Calu3 (cell line): ENCODE measurements at regions not wholly inside any gene's neighbourhood (a gene's known extent, or its start where the extent isn't known, plus 50 kb on each side); places are given as distances from the start of the nearest gene placed in this dataset.

Experiments used
- BruUV-seq: library from RNA; stranded (reverse); fragments of 400-500 nt; replicated peaks from 2 replicates; lab custom pipeline; 2021; lab: Mats Ljungman, UMichigan
- CTCF ChIA-PET: fragments of 300-600 bp; sonication (Branson Sonifier 250); formaldehyde crosslinking; loops from one replicate; lab custom pipeline; 2022; ENCODE audit warnings: antibody characterized with exemption; lab: Charles Lee
- DNase-seq: peaks from one replicate; pipeline ENCODE4 v3.0.0; 2022
- H3K27ac Mint-ChIP-seq: one replicate; pipeline ENCODE4 v1.8.0; 2022; ENCODE audit warnings: mixed read lengths; ENCODE audit not compliant: unreplicated experiment
- H3K27me3 Mint-ChIP-seq: one replicate; pipeline ENCODE4 v1.8.0; 2022; ENCODE audit warnings: mixed read lengths; ENCODE audit not compliant: unreplicated experiment
- H3K36me3 Mint-ChIP-seq: one replicate; pipeline ENCODE4 v1.8.0; 2022; ENCODE audit warnings: mild to moderate bottlenecking, moderate library complexity, mixed read lengths; ENCODE audit not compliant: insufficient read depth, unreplicated experiment
- H3K4me1 Mint-ChIP-seq: one replicate; pipeline ENCODE4 v1.8.0; 2022; ENCODE audit warnings: mild to moderate bottlenecking, low read depth, mixed read lengths; ENCODE audit not compliant: unreplicated experiment
- H3K4me3 Mint-ChIP-seq: one replicate; pipeline ENCODE4 v1.8.0; 2022; ENCODE audit warnings: mild to moderate bottlenecking, low read depth, moderate library complexity, mixed read lengths; ENCODE audit not compliant: unreplicated experiment
- H3K9me3 Mint-ChIP-seq: one replicate; pipeline ENCODE4 v1.8.0; 2022; ENCODE audit warnings: low read depth, mixed read lengths; ENCODE audit not compliant: unreplicated experiment
- CTCF ChIP-seq: fragments of 200-600 bp; IDR thresholded peaks from one replicate; pipeline ENCODE4 v1.8.0; 2022; ENCODE audit warnings: antibody characterized with exemption; ENCODE audit not compliant: unreplicated experiment
- intact Hi-C: fragments of 100-400 bp; cut with micrococcal nuclease; formaldehyde crosslinking; loops from one replicate; pipeline ENCODE4 v1.10.0; 2022; ENCODE audit not compliant: unreplicated experiment

DNA sequence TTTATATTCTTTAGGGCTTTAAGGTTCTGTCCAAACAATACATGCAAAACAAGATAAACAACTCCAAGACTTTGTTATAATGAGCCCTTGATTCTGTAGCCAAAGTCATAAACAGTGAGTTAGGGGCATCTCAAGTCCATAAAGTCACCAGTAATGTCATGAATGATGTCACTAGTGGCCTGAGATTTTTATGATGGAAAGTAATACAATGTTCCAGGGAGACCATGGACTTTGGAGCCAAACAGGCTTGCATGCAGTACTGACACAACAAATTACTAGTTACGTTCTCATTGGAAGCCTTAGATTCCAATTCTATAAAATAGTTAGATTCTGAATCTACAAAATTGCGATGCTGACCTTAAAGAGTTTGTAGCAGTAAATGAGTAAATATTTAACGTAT is 280.0 kb downstream of the HINT1 start:
- TF ChIP-seq CTCF: no peak
- Mint-ChIP-seq H3K36me3 (no peaks in the 10 kb centered on the region), H3K27ac (no peak overlapping the region), H3K4me1 (no peaks in the 10 kb centered on the region), H3K27me3 (peaks cover 13% of the 10 kb centered on the region), H3K9me3 (no peaks in the 10 kb centered on the region), H3K4me3 (no peak overlapping the region)
- DNase-seq: no peak
- CTCF ChIA-PET: no interaction called here
- no TSS peak for BruUV-seq
- intact Hi-C loops: no loop called here

DNA sequence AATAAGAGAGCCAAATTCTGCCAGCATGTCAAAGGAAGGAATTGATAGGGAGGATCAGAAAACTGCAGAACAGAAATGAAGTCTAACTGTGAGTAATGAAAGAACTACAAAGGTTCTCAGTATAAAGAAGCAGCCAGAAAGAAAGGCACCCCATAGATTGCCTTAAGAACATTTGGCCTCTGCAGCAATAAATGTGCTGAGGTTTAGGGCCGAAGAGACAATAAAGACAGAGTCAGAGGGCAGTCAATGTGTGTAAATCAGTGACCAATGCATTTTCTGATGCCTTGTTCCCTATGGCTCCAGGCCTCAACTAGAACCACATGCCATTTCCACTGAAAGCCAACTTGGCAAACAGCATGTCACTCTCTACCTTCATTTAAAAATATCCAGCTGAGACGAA is 281.0 kb downstream of the HINT1 start:
- no peaks in the 10 kb centered on the region for H3K36me3 Mint-ChIP-seq
- CTCF ChIA-PET: no interaction called here
- TF ChIP-seq CTCF: no peak
- no peaks in the 10 kb centered on the region for H3K4me1 Mint-ChIP-seq
- BruUV-seq: no TSS peak
- intact Hi-C loops: no loop called here
- no peak overlapping the region for H3K4me3 Mint-ChIP-seq
- DNase-seq: no peak
- H3K27me3 Mint-ChIP-seq: peaks cover 13% of the 10 kb centered on the region
- H3K9me3 Mint-ChIP-seq: no peaks in the 10 kb centered on the region
- no peak overlapping the region for H3K27ac Mint-ChIP-seq

GRCh38 chr5:130875656-130876055 is 289.4 kb downstream of the HINT1 start:
- CTCF ChIA-PET: no interaction called here
- TF ChIP-seq CTCF: no peak
- BruUV-seq: no TSS peak

DNA sequence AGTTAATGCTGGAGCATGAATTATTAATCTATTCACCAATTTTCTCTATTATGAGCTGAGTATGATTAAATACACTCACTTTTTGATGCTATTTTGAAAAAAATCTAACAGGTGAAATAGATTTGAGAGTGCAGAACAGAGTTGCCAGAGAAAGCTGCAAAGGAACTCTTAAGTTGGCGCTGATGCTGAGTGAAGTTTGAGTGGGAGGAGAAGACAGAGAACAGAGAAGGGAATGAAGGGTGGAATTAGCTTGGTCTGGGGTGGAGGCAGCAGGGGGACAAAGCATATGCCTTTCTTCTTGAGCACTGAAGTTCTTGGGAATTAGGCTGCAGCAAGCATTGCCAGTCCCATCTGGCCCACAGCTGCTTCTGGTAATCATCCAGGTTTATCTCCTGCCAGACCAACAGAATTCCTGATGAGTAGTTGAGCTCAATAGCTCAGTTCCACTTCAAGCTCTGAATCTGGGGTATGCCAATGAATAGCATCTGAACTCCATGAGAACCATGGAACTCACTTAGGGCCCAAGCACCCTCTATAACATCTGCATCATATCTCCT is 290.1 kb downstream of the HINT1 start:
- CTCF ChIA-PET: no interaction called here
- no peak for DNase-seq
- no peak for TF ChIP-seq CTCF
- H3K4me1 Mint-ChIP-seq: no peaks in the 10 kb centered on the region
- no TSS peak for BruUV-seq
- intact Hi-C loops: loop anchor here (5.0 to 10.0 kb wide), 2 partner anchors 37 to 140 kb away; no protein-coding TSS in a partner anchor
- no peak overlapping the region for H3K27ac Mint-ChIP-seq
- no peaks in the 10 kb centered on the region for H3K36me3 Mint-ChIP-seq
- no peaks in the 10 kb centered on the region for H3K9me3 Mint-ChIP-seq
- H3K27me3 Mint-ChIP-seq: no peaks in the 10 kb centered on the region
- H3K4me3 Mint-ChIP-seq: no peak overlapping the region

More at GRCh38 chr5:130875656-130876055, 289.4 kb downstream of the HINT1 start:
- no peak overlapping the region for H3K4me3 Mint-ChIP-seq
- intact Hi-C loops: loop anchor here (10.0 kb wide), 1 partner anchor 139 kb away; no protein-coding TSS in a partner anchor
- H3K27ac Mint-ChIP-seq: no peak overlapping the region
- H3K27me3 Mint-ChIP-seq: no peaks in the 10 kb centered on the region
- no peaks in the 10 kb centered on the region for H3K4me1 Mint-ChIP-seq
- H3K36me3 Mint-ChIP-seq: no peaks in the 10 kb centered on the region
- DNase-seq: no peak
- H3K9me3 Mint-ChIP-seq: no peaks in the 10 kb centered on the region
